8988T (cell line): ENCODE measurements at regions not wholly inside any gene's neighbourhood (a gene's known extent, or its start where the extent isn't known, plus 50 kb on each side); places are given as distances from the start of the nearest gene placed in this dataset.

Experiments used
- DNase-seq: peaks from one replicate; pipeline ENCODE4 v3.0.0; 2011

DNA sequence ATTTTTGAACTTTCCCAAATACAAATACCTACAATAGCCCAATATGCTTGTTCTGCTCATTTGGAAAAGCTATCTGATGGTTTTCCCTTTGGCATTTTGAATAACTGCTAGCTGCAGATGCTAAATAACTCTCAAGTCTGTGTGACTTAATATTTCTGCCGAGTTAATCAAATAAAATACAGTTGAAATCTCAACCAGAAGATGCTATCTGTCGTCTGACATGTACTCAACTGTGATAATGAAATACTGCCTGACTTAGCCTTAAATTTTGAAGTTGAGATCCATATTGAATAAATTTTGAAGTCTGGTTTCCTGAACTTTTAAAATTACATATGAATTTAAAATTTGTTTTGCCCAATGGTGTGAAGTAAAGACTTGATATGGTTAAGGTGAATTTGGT lies 204.4 kb upstream of the MEX3C start:
- no peak for DNase-seq

- no peak for DNase-seq
Measured at GRCh38 chr18:51404620-51405019, 207.1 kb upstream of the MEX3C start.

DNA sequence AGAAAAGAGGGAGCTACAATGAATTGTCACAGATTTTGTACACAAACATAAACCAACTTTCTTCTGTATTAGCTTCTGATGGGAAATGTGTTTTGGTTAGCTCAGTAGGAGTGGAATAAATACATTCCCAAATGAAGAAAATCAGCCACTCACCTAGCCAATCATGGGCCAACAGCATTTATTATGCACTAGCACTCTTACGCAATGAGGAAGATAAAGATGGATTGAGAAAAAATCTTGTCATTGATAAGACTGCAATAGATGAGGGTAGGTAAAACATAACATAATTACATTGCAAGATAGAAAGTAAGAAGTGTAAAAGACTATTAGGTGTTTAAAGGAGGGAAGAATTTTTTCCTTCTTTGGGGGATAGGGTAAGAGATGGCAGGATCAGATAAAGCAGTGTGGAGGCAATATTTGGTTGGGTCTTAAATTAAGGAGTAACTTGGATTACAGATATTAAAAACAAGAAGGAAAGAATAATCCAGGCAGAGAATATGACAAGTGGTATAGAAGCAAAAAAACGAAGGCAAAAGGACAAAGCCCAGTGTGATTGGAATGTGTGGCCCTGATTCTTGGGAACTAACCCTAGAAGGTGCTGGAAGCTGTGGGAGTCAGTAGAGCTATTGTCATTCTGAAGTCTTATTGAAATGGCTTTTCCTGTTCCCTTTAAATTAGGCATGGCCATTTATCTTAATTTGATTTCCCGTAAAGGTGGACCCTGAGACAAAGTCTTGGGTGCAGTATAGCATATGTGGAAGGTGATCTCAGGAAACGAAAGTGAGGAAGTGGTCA lies 208.4 kb upstream of the MEX3C start:
- DNase-seq: no peak

GRCh38 chr18:51417643-51418483 lies 220.4 kb upstream of the MEX3C start:
- DNase-seq: no peak

GRCh38 chr18:51425475-51425874 lies 228.0 kb upstream of the MEX3C start:
- no peak for DNase-seq

DNA sequence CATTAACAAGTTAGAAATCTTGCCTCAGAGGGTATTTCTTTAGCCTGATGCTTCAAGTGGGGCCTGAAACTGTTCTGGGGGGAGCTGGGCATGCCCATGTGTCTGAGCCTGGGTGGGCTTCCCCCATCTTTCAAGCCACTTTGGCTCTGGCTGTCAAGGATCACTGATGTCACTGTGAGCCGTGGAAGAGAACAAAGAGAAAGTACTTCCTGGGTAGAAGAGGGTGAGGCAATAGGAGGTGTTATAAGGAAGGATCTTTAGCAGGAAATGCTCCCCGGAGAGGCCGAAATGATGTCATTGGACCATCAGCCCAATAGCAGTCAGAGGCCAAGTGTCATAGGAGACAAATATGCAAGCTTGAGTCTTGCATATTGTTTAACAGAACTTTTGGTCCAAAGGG lies 228.4 kb upstream of the MEX3C start:
- no peak for DNase-seq

- no peak for DNase-seq
Measured at GRCh38 chr18:51426996-51427395, 229.5 kb upstream of the MEX3C start.

- no peak for DNase-seq
Measured at GRCh38 chr18:51429644-51430043, 232.2 kb upstream of the MEX3C start.

GRCh38 chr18:51430538-51430937 lies 233.1 kb upstream of the MEX3C start:
- DNase-seq: no peak

DNA sequence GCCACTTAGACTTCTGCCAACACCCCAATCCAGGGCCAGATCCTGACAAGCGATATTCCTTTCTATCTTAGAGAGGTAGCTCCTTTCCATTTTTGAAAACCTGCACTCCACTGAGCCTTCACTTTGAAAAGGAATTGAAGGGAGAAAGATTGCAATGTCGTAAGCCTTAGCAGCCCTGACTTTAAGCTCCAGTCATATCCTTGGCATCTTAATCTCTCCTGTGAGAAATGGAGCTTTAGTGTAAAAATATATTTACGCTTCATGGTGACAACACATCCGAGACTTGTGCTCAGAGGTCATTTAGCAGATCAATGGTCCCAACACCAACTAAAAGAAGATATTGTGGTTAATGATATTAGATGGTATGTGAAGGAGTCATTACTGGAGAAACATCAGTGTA lies 235.8 kb upstream of the MEX3C start:
- DNase-seq: no peak

- DNase-seq: no peak
Measured at GRCh38 chr18:51433881-51434280, 236.4 kb upstream of the MEX3C start.

DNA sequence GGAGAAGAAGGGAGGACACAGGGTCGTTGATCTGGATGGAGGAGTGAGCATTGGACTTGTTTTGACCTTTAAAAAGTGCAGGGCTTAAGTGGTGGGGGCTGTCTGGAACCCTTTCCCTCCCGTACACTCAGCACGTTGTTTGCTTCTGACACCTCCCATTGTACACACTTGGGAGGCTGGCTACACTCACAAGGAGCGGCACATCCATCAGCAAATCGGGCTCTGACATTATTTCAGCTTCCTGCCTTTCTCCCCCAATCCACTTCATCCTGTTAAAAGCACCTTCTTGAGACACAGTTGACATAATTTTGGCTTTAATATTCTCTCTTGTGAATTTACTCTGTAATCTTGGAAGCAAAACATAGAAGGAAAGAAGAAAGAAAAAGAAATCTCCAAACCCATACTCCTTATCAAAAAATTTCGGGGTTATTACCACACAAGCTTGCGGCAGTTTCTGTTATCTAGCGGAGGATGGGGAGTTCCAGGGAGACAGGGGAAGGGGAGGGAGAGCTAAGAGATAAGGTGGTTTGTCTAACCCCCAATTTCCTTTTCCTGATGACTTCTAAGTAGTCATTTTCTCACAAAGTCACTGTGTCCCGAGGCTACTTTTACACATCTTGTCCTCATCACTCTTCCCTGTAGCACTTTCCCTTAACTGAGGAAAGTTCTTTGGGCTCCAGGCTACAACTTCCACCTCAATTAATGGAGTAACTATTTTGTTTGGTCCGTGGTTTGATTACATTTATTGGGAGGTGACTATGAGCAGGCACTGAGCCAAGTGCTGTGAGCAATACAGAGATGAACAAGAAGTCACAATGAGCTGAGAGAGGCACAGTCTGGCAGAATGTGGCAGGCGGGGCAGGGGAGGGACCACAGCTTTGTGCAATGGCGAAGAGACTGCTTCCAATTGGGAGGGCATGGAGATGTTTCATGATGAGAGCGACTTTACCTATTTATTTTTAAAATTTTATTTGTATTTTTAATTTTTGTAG lies 240.1 kb upstream of the MEX3C start:
- no peak for DNase-seq

GRCh38 chr18:51438797-51439350 lies 241.4 kb upstream of the MEX3C start:
- no peak for DNase-seq

- no peak for DNase-seq
Measured at GRCh38 chr18:51442012-51442411, 244.5 kb upstream of the MEX3C start.

DNA sequence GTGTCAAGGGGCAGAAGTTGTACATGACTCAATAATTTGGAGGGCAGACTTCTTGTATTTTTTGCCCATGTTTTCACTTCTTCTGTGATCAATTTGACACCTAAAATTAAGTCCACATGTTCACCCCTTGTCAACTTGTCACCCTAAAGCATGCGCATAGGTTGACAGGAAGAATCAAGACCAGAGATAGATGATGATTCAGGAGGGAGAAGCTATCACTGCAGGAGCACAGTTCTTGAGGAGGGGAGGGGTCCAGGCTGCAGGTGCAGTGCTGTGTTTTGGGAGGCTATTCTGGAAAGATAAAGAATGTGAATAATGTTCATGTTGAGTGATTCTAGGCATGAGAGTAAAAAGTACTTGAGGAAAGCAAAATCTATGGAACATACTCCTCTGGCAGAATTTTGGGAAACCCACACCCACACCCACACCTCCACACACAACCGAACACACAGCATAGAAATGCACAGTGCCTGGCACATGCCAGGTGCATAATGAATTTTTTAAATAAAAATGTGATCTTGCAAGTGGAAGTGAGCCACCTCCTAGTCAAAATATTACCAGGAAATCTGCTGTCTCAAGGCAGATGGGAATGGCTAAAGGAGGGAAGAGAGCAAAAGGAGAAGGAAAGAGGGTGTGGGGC lies 249.2 kb upstream of the MEX3C start:
- no peak for DNase-seq

DNA sequence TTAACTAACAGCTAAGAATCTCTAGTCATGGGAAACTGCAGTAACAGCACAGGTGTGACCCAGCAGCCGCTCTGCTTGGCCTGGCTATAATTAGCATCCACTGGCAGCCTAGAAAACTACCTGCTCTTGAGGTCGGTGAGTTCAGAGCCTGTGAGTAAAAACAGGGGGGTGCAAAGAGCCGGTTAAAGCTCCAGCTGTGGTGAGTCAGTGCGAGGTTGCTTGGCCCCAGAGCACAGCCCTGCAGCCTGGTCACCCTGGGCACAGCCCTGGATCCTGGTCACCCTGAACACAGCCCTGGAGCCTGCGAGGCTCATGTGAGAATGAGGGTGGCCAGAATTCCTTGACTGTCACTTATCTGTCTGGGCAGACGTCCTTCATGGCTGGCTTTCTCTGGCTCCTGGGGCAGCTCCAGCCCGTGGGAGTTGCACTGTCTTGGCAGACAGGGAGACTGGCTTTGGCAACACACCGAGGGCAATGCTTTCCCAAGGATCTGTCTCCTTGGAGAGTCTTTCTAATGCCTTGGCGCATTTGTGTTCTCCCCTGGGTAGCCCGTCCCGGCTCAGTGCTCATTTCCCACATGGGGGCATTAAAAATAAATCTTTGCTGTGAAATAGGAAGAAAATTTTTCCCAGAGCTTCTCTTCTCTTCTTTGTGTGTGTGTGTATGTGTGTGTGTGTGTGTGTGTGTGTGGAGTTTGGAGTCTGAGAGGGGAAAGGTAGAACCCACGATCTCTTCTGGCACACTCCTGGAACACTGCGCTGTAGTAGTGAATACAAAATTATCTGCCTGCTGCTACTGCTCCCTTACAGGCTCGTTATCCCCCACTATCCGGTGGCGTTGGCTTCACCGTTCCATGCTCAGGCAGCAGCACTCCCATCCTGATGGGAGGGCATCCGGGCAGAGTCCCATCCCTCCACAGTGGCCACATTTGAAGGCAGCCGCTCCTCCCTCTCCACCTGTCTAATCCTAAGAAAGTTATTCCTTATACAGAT lies 250.2 kb upstream of the MEX3C start:
- DNase-seq: no peak

DNA sequence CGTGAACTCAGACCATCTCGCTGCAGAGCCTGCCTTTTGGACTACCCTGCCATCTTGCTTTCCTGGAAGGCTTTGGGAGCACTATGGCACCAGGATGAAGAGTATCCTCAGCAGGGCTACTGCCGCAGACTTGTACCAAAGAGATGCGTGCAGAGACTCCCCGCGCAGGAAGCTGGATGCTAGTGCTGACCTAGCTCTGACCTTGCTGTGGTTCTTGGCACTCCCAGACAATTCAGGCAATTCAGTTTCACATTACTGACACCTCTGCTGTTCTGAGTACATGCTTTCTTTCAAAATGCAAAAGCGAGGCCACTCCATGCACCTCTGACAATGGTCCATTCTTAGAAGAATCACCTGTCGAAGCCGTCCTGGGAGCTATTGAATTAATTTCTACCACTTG lies 251.5 kb upstream of the MEX3C start:
- DNase-seq: no peak

DNA sequence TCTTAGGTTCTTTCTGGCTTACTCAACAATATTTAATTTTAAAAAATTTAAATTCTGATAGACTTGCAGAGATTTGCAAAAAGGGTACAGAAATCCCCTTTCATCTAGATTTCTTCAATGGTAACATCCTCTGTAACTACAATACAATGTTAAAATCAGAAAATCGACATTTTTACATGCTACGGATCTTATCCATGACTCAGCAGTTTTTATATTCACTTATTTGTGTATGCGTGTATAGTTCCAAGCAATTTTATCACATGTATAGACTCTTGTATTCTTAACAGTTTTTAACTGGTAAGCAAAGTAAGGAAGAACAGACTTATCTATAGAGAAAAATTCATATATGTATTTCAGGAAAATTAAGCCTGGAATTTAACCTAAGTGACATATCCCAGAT lies 256.1 kb upstream of the MEX3C start:
- no peak for DNase-seq

- DNase-seq: no peak
Measured at GRCh38 chr18:51458861-51459260, 261.4 kb upstream of the MEX3C start.

- DNase-seq: no peak
Measured at GRCh38 chr18:51461956-51462355, 264.5 kb upstream of the MEX3C start.
